Loucy (cell line): ENCODE measurements at regions not wholly inside any gene's neighbourhood (a gene's known extent, or its start where the extent isn't known, plus 50 kb on each side); places are given as distances from the start of the nearest gene placed in this dataset.

Experiments used
- EZH2phosphoT487 ChIP-seq: fragments of 200-600 bp; IDR thresholded peaks from 2 replicates; pipeline ENCODE4 v1.6.1; 2018; ENCODE audit warnings: antibody characterized with exemption, mild to moderate bottlenecking, moderate library complexity, borderline replicate concordance
- TF ChIP-seq, protein P1 (sequence below): fragments of 200-600 bp; sonication (generic); conservative IDR thresholded peaks from 2 replicates; pipeline ENCODE4 v1.5.1; 2014; ENCODE audit warnings: mild to moderate bottlenecking, antibody characterized with exemption, low read length

DNA sequence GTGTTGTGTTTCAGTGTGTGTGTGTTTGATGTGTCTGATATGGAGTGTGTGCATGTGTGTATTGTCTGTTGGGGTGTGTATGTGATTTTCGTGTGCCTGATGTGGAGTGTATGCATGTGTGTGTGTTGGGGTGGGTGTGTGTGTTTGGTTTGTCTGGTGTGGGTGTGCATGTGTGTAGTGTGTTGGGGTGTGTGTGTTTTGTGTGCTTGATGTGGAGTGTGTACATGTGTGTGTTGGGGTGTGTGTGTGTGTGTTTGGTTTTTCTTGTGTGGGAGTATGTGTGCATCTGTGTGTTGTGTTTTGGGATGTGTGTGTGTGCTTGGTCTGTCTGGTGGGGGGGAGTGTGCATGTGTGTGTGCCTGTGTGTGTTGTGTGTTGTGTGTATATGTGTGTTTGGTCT, 247.4 kb upstream of the ST6GAL2 start:
- TF ChIP-seq, protein P1, sequence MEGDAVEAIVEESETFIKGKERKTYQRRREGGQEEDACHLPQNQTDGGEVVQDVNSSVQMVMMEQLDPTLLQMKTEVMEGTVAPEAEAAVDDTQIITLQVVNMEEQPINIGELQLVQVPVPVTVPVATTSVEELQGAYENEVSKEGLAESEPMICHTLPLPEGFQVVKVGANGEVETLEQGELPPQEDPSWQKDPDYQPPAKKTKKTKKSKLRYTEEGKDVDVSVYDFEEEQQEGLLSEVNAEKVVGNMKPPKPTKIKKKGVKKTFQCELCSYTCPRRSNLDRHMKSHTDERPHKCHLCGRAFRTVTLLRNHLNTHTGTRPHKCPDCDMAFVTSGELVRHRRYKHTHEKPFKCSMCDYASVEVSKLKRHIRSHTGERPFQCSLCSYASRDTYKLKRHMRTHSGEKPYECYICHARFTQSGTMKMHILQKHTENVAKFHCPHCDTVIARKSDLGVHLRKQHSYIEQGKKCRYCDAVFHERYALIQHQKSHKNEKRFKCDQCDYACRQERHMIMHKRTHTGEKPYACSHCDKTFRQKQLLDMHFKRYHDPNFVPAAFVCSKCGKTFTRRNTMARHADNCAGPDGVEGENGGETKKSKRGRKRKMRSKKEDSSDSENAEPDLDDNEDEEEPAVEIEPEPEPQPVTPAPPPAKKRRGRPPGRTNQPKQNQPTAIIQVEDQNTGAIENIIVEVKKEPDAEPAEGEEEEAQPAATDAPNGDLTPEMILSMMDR = no peak
- TF ChIP-seq EZH2phosphoT487 = no peak
